BE2C (cell line): ENCODE measurements at regions not wholly inside any gene's neighbourhood (a gene's known extent, or its start where the extent isn't known, plus 50 kb on each side); places are given as distances from the start of the nearest gene placed in this dataset.
A peak's percentile ranks its signal among the peaks of the same experiment; 100 is the strongest.

Experiments used
- DNase-seq: peaks from one replicate; pipeline ENCODE4 v3.0.0-alpha.2; 2020
- H3K27me3 ChIP-seq: fragments of 250-450 bp; sonication (Bioruptor Pico); 2 replicates; pipeline ENCODE4 v1.5.1; 2020; ENCODE audit warnings: mild to moderate bottlenecking
- H3K36me3 ChIP-seq: fragments of 250-450 bp; sonication (Bioruptor Pico); 2 replicates; pipeline ENCODE4 v1.5.1; 2020; ENCODE audit warnings: mild to moderate bottlenecking
- H3K4me1 ChIP-seq: fragments of 250-450 bp; sonication (Bioruptor Pico); 2 replicates; pipeline ENCODE4 v1.5.1; 2020
- H3K4me3 ChIP-seq: 2 replicates; pipeline ENCODE4 v1.5.1; 2011; ENCODE audit warnings: low read depth, low read length
- H3K9me3 ChIP-seq: fragments of 250-450 bp; sonication (Bioruptor Pico); 2 replicates; pipeline ENCODE4 v1.5.1; 2020
- TF ChIP-seq, protein P1 (sequence below): IDR thresholded peaks from 2 replicates; pipeline ENCODE4 v1.5.1; 2012; ENCODE audit warnings: mild to moderate bottlenecking, low read depth, low read length

DNA sequence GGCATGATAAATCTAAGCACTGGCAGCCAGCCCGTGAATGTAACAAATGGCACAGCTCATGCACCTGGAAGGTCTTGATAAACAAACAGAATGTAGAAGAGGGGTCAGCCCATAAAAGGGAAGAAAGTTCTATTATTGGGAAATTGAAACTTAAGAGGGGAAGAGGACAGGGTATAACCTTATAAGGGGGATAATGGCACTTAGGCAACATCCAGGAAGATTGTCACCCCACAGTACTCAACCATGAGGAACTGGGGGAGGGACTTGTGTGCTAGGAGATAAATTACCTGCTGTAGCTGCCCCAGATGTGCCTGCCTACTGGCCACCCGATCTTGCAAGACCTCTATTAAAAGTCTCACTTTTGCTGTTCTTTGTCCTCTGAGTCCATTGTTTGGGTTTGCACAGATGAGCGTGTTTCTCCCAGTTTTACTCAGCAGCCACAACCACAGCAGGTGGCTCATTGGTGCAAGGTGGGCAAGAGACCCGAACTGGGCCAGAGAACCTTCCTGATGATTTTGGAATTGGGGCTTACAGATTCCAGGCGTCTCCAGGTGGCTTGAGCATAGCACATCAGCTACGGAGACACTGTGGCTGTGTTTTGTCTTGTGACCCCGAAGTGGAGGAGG lies 79.0 kb upstream of the TAF1B start:
- TF ChIP-seq, protein P1, sequence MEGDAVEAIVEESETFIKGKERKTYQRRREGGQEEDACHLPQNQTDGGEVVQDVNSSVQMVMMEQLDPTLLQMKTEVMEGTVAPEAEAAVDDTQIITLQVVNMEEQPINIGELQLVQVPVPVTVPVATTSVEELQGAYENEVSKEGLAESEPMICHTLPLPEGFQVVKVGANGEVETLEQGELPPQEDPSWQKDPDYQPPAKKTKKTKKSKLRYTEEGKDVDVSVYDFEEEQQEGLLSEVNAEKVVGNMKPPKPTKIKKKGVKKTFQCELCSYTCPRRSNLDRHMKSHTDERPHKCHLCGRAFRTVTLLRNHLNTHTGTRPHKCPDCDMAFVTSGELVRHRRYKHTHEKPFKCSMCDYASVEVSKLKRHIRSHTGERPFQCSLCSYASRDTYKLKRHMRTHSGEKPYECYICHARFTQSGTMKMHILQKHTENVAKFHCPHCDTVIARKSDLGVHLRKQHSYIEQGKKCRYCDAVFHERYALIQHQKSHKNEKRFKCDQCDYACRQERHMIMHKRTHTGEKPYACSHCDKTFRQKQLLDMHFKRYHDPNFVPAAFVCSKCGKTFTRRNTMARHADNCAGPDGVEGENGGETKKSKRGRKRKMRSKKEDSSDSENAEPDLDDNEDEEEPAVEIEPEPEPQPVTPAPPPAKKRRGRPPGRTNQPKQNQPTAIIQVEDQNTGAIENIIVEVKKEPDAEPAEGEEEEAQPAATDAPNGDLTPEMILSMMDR = no peak
- DNase-seq = no peak
- Histone ChIP-seq H3K9me3 (no peaks in the 10 kb centered on the region), H3K4me1 (peaks cover 4% of the 10 kb centered on the region; the same call in 1 of the 2 replicates), H3K27me3 (no peaks in the 10 kb centered on the region), H3K36me3 (no peaks in the 10 kb centered on the region), H3K4me3 (no peak overlapping the region)

DNA sequence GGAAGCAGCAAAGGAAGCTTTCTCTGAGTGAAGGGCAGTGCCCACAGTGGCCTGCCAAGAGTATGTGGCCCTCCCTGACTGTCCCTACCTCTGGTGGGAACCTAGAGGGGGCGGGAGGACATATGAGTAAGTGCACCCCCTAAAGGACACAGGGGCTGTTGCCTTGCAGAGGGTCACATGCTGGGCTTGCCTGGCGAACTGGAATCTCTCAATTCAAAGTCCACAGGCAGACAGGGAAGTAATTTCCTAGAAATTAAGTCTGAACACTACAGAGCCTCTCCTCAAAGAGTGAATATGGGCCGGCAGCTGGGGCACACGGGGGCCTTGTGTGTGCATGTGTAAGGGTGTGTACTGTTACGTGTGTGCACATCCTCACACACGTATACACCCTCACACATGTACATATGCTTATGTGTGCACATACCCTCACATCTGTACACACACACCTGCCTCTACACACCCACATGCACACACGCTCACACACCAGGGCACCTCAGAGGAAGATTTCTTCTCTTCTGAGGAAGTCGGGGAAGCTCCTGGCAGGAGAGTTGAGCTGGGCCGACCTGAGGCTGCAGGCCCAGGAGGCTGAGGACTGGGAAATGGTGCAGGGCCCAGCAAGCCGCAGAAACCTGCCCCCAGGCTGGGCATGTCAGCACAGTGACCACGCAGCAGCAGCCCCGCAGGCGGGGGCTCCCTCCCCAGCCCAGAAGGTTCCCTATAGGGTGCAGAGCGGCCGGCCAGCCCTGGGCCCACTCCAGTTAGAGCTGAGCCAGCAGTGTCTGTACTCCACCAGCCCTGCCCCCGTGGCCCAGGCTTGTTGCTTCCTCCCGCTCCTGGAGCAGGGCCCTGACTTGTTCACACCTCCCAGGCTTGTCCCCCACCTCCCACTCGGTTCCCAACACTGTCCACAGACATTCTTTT lies 77.4 kb upstream of the TAF1B start:
- no peak for DNase-seq

DNA sequence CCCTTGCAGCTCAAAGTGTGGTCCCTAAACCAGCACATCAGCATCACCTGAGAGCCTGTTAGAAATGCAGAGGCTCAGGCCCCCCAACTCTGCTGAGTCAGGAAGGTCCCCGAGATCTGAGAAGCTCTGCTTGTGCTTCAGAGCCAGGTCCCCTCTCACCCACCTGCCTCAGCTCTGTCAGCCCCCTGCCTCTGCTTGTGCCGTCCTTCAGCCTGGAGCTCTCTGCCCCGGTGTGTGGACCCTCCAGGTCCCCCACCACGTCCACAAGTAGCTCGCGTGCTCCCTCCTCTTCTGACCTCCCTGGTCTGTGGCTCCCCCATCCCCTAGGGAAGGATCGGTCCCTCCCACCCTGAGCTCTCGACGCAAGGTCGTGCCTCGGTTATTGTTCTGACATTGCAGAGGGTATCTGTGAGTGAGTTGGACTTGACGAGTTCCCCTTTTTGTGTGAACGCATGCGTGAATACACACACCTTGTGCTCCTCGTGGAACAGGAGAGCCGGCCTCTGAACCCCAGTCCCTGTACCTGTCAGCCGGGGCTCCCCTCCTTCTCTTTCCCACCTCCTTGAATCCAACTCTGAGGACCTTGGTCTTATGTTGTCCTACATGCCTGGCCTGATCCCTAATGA lies 75.5 kb upstream of the TAF1B start:
- Histone ChIP-seq H3K4me1 (peaks cover 19% of the 10 kb centered on the region), H3K27me3 (no peaks in the 10 kb centered on the region), H3K9me3 (no peaks in the 10 kb centered on the region), H3K4me3 (no peak overlapping the region), H3K36me3 (no peaks in the 10 kb centered on the region)
- DNase-seq = no peak
- TF ChIP-seq, protein P1 = no peak

More for the DNA sequence above, 77.4 kb upstream of the TAF1B start:
- Histone ChIP-seq H3K27me3 (no peaks in the 10 kb centered on the region), H3K36me3 (no peaks in the 10 kb centered on the region), H3K9me3 (no peaks in the 10 kb centered on the region), H3K4me3 (no peak overlapping the region), H3K4me1 (peaks cover 17% of the 10 kb centered on the region)
- TF ChIP-seq, protein P1 = no peak

DNA sequence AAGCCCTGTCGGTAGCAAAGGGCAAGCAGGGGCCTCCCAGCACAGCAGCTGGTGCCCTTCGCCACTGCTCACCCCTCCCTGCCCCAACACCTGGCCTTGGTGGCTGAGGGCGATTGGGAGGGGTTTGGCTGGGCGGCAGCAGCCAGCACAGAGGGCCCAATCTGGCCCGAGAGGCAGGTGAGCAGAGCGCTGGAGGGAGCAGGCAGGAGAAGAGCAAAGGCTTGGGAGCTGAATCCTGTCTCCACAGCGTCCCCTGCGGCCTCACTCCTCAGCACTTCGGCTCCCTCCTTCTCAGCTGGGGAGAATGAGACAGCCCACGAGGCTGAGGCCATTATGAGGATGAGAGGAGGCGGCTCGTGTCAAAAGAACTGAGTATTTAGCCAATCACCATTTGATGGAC lies 74.9 kb upstream of the TAF1B start:
- Histone ChIP-seq H3K4me1 (peaks cover 19% of the 10 kb centered on the region), H3K9me3 (no peaks in the 10 kb centered on the region), H3K4me3 (no peak overlapping the region), H3K36me3 (no peaks in the 10 kb centered on the region), H3K27me3 (no peaks in the 10 kb centered on the region)
- TF ChIP-seq, protein P1 = no peak
- DNase-seq = no peak

DNA sequence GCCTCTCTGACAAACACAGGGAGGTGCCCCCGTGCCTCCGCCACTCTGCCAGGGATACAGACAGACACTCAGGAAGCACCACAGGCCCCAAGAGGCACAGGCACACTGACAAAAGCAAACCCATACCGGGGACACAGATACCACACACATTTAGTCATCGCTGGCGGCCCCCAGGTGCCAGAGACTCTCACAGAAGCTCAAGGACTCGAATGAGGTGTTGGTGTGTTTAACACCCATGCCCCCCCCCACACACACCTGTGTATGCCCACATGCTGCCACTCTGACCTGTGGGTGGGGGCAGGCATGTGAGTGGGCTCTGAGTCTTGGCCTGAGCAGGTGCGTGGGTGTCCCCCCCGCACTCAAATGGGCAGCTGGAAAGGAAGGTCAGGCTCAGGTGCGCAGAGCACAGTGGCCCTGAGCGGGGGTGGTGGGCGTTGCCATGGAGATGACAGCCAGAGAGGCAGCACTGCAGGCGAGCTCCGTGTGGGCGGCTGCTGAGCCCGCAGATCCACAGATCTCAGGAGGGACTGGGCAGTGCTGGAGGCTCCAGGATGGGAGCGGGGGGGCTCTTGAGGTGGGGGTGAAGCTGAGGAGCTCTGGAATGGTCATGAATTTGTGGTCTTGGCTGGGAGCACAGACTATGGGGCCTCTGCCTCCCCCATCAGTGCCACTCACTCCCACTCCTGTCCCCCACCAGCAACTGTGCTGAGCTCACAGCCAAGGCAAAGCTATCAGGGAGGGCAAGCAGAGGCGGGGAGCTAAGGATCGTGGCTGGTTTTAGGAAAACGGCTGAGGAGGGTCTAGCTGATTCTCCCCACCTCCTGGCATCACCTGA lies 73.9 kb upstream of the TAF1B start:
- Histone ChIP-seq H3K36me3 (no peaks in the 10 kb centered on the region), H3K4me3 (peak overlapping the region; percentile 58), H3K27me3 (no peaks in the 10 kb centered on the region), H3K9me3 (no peaks in the 10 kb centered on the region), H3K4me1 (peaks cover 19% of the 10 kb centered on the region)
- DNase-seq = peak; percentile 67
- TF ChIP-seq, protein P1 = no peak
